ENCODE measurements at regions not wholly inside any gene's neighbourhood (a gene's known extent, or its start where the extent isn't known, plus 50 kb on each side); places are given as distances from the start of the nearest gene placed in this dataset.
A peak's percentile ranks its signal among the peaks of the same experiment; 100 is the strongest.
"Not testable (repeated sequence)": the region's sequence is repeated elsewhere in the genome, so short reads cannot be mapped to it uniquely, and the experiment has no call there.

DNA sequence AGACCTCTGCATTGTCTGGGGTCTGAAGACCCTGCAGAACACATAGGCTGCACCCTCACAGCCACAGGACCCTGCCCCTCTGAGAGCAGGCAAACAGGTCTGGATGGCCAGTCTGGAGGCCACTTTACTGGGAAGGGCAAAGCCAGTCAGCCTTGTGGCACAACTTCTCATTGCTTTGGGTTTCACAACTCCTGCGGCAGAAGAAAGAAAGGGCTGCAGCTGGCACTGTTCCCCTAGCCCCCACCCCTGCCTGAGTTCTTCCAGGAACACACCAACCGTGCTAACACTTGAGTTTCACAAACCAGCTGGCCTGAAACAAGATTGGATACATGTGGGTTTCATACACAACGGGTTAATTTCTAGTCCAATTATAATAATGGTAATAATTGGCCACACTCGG lies 276.5 kb upstream of the MGAT5 start:
- no peak for DNase-seq (ENCODE audit: low read depth)

DNA sequence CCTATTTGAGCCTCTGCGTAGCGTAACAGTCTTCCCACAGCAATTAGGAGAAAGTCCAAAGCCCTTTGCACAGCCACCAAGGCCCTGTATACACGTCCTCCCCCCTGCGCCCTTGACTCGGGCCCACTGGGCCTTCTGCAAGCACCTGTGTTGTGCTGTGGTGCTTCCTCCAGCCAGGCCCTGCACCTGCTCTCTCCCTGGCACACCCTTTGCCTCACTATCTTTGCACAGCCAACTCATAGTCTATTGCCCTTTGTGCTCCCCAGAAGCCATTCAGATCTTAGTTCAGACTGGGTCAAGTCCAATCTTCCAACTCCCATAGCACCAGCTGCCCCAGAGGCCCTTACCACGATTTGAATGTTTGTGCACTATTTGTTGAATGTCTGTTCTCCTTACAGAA lies 271.6 kb upstream of the MGAT5 start:
- DNase-seq (ENCODE audit: low read depth), result no peak

GRCh38 chr2:133985563-133985962 lies 268.3 kb upstream of the MGAT5 start:
- no peak for DNase-seq (ENCODE audit: low read depth)

DNA sequence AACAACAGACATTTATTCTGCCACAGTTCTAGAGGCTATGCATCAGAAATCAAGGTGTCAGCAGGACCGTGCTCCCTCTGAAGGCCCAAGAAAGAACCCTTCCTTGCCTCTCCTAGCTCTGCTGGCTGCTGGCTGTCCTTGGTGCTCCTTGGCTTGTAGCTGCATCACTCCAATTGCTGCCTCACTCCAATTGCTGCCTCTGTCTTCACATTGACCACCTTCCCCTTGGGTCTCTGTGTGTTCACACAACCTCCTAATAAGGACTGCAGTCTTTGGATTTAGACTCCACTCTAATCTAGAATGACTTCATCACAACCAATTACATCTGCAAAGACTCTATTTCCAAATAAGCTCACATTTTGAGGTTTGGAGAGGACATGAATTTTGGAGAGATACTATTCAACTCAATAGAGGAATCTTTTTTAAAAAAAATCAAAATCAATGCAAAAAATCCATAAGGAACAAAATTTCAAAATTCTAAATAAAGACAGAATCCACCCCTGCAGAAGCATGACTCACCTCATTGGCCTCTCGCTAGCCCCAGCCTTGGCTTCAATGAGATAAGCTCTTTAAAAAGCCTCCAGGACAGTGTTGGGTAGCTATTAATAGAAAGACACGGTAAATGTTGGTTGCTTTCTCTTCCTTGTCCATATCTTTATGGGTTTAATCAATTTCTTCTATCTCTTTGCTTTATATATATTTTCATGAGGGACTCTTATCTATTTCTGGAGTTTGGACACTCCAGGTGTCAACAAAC lies 267.6 kb upstream of the MGAT5 start:
- DNase-seq (ENCODE audit: low read depth), result peak; percentile 15

DNA sequence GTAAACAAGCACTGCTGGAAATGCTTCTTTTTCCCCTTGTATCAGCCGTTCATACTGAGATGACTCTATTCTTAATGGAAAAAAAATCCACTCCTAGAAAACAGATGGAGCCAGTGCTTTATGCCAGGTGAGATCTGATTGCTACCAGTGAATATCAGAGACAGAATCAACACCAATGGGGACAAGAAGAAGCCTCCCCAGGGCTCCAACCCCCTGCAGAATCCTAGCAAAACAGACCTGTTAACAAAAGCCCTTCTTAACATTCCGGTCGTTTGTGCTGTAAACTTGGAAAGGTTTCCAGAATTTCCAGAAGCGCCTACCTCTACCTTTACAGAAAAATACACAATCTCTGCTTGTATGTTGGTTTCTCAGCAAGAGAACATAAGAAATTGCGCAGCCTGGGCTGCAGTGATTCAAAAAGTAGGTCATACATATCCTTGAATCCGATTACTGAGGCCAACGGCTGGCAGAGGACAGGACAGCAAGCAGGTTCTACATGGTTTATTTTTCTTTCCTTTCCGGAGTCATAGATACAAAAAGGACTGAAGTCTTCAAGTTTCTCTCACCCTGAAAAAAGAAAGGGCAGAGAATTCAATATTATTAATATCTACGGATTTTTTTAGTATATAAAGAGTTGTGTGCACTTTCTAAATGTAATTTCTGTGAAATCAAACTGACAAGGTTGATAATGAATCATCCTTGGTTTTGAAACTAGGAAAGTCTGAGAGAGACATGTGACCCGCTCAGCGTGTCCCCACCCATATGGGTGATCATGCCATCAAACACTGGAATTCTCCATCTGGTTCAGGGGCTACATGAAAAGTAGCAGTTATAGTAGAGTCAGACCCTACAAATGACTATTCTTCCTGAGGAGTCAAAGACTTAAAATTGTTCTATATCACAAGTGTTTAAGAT lies 266.7 kb upstream of the MGAT5 start:
- no peak for DNase-seq (ENCODE audit: low read depth)

DNA sequence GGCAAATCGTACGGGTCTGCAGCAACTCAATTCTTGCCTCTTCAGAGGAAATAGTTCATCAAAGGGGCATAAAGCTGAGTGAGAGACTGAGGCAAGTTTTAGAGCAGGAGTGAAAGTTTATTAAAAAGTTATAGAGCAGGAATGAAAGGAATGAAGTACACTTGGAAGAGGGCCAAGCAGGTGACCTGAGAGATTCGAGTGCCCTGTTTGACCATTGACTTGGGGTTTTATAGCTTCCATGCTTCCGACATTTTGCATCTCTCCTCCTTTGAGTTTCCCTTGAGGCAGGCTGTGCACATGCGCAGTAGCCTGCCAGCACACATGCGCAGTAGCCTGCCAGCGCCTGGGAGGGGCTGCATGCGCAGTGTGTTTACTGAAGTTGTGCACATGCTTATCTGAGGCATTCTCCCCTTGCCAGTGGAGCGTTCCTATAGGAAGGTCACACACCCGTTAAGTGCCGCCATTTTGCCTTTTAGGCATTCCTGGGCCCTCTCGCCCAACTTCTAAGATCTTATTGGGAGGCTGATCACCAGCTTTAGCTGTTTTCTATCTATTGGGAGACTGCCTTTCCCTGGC lies 265.5 kb upstream of the MGAT5 start:
- no peak for DNase-seq (ENCODE audit: low read depth)

DNA sequence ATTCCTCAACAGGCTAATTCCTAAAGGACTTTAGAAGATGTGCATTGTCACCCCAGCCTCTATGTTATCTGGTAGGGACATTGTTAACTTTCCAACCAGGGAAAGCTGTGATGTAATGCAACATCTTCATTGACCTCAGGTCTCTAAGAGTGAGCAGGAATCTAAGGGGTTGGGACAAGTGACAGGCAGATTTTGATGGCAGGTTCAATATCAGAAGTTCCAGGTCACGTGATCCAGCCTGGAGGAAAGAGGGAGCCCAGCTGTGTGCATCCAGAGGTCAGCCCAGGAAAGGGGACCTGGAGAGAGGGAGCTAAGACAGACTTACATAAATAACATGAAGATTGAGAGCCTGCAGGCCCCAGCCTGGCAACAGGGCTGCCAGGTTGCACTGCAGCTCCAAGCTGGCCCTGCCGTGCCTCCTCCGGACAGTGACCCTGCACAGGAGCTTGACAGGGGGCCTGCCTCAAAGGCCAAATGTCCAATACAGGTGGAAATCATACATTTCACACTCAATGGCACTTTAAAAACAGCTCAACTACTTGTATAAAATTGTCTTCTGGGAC lies 262.2 kb upstream of the MGAT5 start:
- no peak for DNase-seq (ENCODE audit: low read depth)

DNA sequence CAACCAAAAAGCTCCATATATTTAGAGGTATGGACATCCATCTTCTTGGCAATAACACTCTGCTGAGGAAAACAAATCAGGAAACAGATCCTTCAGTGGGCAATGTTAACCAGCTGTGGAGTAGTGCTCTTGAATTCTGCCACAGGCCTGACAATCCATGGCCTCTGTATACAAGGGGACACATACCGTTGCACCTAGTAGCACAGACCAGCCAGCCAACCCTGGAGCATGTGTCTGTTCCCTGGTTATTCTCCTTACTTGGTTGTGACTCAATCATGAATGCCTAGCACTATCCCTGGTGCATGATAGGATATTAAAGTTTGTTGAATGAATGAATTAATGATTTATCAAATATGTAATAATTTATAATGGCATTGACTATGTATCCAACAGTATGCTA lies 261.4 kb upstream of the MGAT5 start:
- no peak for DNase-seq (ENCODE audit: low read depth)

- no peak for DNase-seq (ENCODE audit: low read depth)
These were observed 260.7 kb upstream of the MGAT5 start for GRCh38 chr2:133993160-133993559.

GRCh38 chr2:133998726-133999125 lies 255.1 kb upstream of the MGAT5 start:
- not testable (repeated sequence) for DNase-seq (ENCODE audit: low read depth)

GRCh38 chr2:134002391-134002790 lies 251.5 kb upstream of the MGAT5 start:
- no peak for DNase-seq (ENCODE audit: low read depth)

DNA sequence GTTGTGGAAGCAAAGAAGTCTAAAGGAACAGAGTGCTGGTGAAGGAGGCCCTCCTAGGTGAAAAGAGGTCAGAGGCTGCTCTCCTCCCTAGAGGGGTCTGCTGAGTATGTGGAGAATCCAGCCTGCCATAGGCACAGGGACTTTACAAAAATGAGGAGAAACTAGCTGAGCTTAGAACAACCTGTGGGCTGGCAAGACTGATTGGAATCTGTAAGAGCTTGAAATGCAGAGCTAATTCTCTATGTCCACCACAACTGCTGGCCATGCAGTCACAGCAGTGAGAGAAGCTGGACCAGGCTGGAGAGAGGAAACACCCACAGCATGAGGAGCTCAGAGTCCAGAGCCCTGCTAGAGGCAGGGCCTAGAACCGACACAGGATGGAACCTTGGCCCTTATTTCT lies 251.0 kb upstream of the MGAT5 start:
- DNase-seq (ENCODE audit: low read depth), result no peak

GRCh38 chr2:134004467-134004866 lies 249.4 kb upstream of the MGAT5 start:
- DNase-seq (ENCODE audit: low read depth), result no peak

DNA sequence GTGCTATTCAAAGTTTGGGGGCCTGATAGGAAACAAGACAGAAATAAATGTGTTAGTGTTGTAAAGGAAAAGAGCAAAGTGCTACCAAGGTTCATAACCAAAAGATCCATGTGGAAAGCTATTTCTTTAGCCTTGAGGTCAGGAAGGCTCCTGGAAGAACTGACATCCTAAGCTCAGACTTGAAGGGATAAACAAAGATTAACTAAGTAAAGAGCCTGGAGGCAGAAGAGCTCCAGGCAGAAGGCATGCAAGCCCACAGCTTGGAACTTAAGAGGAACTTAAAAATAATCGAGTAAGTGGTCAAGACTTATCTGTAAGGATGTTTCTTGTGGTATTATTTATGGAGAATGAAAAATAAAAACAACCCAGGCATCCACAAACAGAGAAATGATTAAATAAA lies 245.0 kb upstream of the MGAT5 start:
- DNase-seq (ENCODE audit: low read depth), result no peak

DNA sequence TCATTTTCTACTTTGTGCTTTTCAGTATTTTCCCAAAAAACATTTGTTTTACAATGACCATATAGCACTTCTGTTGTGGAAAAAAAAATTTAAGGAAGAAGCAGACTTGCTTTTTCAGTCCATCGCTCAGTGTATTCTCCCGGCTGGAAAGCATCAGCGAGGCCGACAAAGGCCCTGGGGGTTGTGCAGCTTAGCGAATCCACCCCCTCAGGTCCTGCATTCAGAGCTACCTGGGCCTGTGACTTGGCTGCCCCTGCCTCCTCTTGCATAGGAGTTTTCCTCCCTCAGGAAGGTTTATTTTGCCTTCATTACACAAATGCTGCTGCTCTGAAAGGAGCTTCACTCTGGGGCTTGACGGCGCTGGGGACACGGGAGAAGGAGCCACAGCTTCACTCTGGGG lies 244.4 kb upstream of the MGAT5 start:
- DNase-seq (ENCODE audit: low read depth), result no peak

GRCh38 chr2:134009906-134010305 lies 244.0 kb upstream of the MGAT5 start:
- DNase-seq (ENCODE audit: low read depth), result not testable (repeated sequence)

DNA sequence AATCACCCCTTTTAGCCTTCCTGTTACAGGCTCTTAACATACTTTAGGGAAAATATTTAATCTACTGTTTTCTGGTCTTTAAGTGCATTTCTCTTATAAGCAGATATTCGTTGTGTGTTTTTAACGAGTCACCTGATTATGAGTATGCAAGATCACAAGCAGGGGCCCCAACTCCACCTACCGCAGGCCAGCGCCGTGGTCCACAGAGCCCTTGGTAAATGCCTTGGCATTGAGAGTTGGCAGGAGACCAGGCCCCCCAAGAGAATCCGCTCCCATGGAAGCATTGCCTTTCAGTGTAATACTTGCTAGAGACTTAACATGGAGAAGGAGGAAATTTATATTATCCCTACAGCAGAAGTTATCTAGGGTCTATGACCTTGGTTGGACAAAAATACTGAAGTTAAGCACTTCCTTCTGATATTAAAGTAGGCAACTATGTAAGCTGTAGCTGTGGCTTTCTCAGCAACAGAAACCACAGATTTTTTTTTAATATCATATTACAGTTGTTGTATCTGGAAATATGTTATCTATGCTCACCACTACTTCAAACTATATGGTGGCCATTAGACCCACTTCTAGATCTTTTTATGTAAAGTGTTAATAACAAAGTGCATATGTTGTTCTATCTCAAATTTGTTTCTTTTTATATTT lies 241.8 kb upstream of the MGAT5 start:
- no peak for DNase-seq (ENCODE audit: low read depth)

DNA sequence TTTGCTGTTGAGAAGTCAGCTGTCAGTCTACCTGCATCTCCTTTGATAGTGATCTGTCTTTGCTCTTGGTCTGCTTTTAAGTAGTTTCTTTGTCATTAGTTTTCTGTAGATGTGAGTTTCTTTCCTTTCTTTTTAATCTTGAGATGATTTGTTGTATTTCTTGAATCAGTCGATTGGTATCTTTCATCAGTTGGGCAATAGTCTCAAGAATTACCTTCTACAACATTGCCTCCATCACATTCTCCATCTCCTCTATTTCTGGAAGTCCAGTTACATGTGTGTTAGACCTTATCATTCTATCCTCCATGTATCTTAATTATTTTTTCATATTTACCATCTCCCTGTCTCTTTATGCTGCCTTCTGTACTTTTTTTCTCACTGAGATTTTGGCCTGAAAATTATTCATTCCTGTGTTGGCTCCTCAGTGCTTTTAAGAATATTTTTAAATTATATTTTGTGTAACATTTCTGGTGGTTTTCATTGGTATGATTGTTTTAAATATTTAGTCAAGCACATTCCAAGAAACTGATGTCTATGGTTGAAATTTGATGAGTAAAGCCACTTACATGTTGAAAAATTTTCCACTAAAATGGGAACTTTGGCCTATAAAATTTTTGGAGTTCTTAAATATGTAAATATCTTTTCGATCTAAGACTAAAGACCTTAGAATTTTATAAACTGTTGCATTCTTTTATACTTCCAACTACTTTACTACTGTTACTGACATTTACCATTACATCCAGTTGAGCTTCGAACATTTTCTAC lies 239.5 kb upstream of the MGAT5 start:
- DNase-seq (ENCODE audit: low read depth), result no peak

- DNase-seq (ENCODE audit: low read depth), result no peak
These were observed 234.0 kb upstream of the MGAT5 start for GRCh38 chr2:134019871-134020270.

- no peak for DNase-seq (ENCODE audit: low read depth)
These were observed 233.3 kb upstream of the MGAT5 start for GRCh38 chr2:134020608-134021007.

GRCh38 chr2:134021830-134022524 lies 231.9 kb upstream of the MGAT5 start:
- no peak for DNase-seq (ENCODE audit: low read depth)

Data from non-pigmented ciliary epithelial cell (primary cell).